NCI-H524 treated with DMSO at 0.1 percent for 48 hours (cell line): ENCODE measurements at regions not wholly inside any gene's neighbourhood (a gene's known extent, or its start where the extent isn't known, plus 50 kb on each side); places are given as distances from the start of the nearest gene placed in this dataset.
"Not testable (repeated sequence)": the region's sequence is repeated elsewhere in the genome, so short reads cannot be mapped to it uniquely, and the experiment has no call there.

Experiments
- DNase-seq: peaks from one replicate; lab custom pipeline; 2025; lab: John Stamatoyannopoulos, UW

GRCh38 chr3:71998995-71999673, 214.2 kb upstream of the PROK2 start:
- no peak for DNase-seq

GRCh38 chr3:71997066-71997653, 212.2 kb upstream of the PROK2 start:
- DNase-seq: no peak

- DNase-seq: no peak
Measured at GRCh38 chr3:71994906-71995305, 210.0 kb upstream of the PROK2 start.

- no peak for DNase-seq
Measured at GRCh38 chr3:71994203-71994602, 209.3 kb upstream of the PROK2 start.

- DNase-seq: no peak
Measured at GRCh38 chr3:71991681-71992080, 206.7 kb upstream of the PROK2 start.

GRCh38 chr3:71991046-71991445, 206.1 kb upstream of the PROK2 start:
- no peak for DNase-seq

- no peak for DNase-seq
Measured at GRCh38 chr3:71990545-71990944, 205.6 kb upstream of the PROK2 start.

GRCh38 chr3:71989165-71989564, 204.2 kb upstream of the PROK2 start:
- no peak for DNase-seq

GRCh38 chr3:71987828-71988227, 202.9 kb upstream of the PROK2 start:
- no peak for DNase-seq

GRCh38 chr3:71987089-71987735, 202.3 kb upstream of the PROK2 start:
- no peak for DNase-seq

- no peak for DNase-seq
Measured at GRCh38 chr3:71986606-71987005, 201.7 kb upstream of the PROK2 start.

- no peak for DNase-seq
Measured at GRCh38 chr3:71984843-71985613, 200.1 kb upstream of the PROK2 start.

- no peak for DNase-seq
Measured at GRCh38 chr3:71983694-71984093, 198.7 kb upstream of the PROK2 start.

- not testable (repeated sequence) for DNase-seq
Measured at GRCh38 chr3:71982506-71983258, 197.7 kb upstream of the PROK2 start.

- DNase-seq: no peak
Measured at GRCh38 chr3:71979175-71979574, 194.2 kb upstream of the PROK2 start.

- no peak for DNase-seq
Measured at GRCh38 chr3:71978150-71978721, 193.3 kb upstream of the PROK2 start.

- no peak for DNase-seq
Measured at GRCh38 chr3:71977525-71977924, 192.6 kb upstream of the PROK2 start.

GRCh38 chr3:71975573-71975972, 190.6 kb upstream of the PROK2 start:
- no peak for DNase-seq

GRCh38 chr3:71974786-71975185, 189.8 kb upstream of the PROK2 start:
- DNase-seq: no peak

GRCh38 chr3:71973274-71974030, 188.5 kb upstream of the PROK2 start:
- DNase-seq: peak; percentile 38

GRCh38 chr3:71972031-71972430, 187.1 kb upstream of the PROK2 start:
- DNase-seq: peak; percentile 49
